Heart left ventricle (tissue), 16 donors: ENCODE measurements at regions not wholly inside any gene's neighbourhood (a gene's known extent, or its start where the extent isn't known, plus 50 kb on each side); places are given as distances from the start of the nearest gene placed in this dataset.

ENCODE experiments used
- ATAC-seq, 4 donors: fragments of 200-7000 bp; cut with Tn5 transposase; one replicate each; pipeline ENCODE4 v1.9.1; 2020 to 2022; ENCODE audit warnings: moderate library complexity in 4 of 4, mild to moderate bottlenecking in 3 of 4, moderate number of reproducible peaks in 1 of 4
- DNase-seq, 5 donors: peaks; one replicate each; pipeline ENCODE4 v3.0.0-alpha.2; 2020
- H3K27ac ChIP-seq, 12 donors: fragments of 200-600 bp; sonication (generic) in 4 of 12; one replicate each; pipeline versions ENCODE4 v1.5.0 to v1.8.0; 2016 to 2022; ENCODE audit warnings: mild to moderate bottlenecking in 2 of 12
- H3K27me3 ChIP-seq, 9 donors: fragments of 200-600 bp; sonication (generic) in 2 of 9; one replicate each; pipeline versions ENCODE4 v1.5.1 to v1.8.0; 2016 to 2022; ENCODE audit warnings: mild to moderate bottlenecking in 3 of 9
- H3K36me3 ChIP-seq, 9 donors: fragments of 200-600 bp; sonication (generic) in 2 of 9; one replicate each; pipeline versions ENCODE4 v1.5.0 to v1.8.0; 2018 to 2022; ENCODE audit warnings: mild to moderate bottlenecking in 2 of 9
- H3K4me1 ChIP-seq, 12 donors: fragments of 200-600 bp; sonication (generic) in 4 of 12; one replicate each; pipeline versions ENCODE4 v1.5.0 to v1.8.0; 2016 to 2022; ENCODE audit warnings: mild to moderate bottlenecking in 3 of 12
- H3K4me3 ChIP-seq, 12 donors: fragments of 200-600 bp; sonication (generic) in 4 of 12; one replicate each; pipeline versions ENCODE4 v1.5.0 to v1.8.0; 2017 to 2022; ENCODE audit warnings: mild to moderate bottlenecking in 9 of 12, moderate library complexity in 4 of 12
- H3K9me3 ChIP-seq, 12 donors: fragments of 200-600 bp; sonication (generic) in 4 of 12; one replicate each; pipeline versions ENCODE4 v1.5.0 to v1.8.0; 2016 to 2022; ENCODE audit warnings: mild to moderate bottlenecking in 1 of 12
- POLR2A ChIP-seq, 2 donors: fragments of 450-650 bp; IDR thresholded peaks; one replicate each; pipeline ENCODE4 v1.6.1; 2017; ENCODE audit warnings: antibody characterized with exemption in 2 of 2, mild to moderate bottlenecking in 2 of 2, moderate library complexity in 2 of 2
- WGBS, 4 donors: extraction: QIAGEN DNeasy Blood & Tissue Kit in 2 of 4; methylation state at CpG; one replicate each; pipeline versions ENCODE4 v1.1.5 to v1.1.7; 2013 to 2018; 5-methylcytosine and 5-hydroxymethylcytosine counted together
- intact Hi-C, 10 donors: fragments of 100-400 bp; cut with DNase I; formaldehyde crosslinking; loops; one replicate each; pipeline versions ENCODE4 v1.11.1 to v1.14.2; 2022
- TF ChIP-seq, protein P1 (sequence below), 12 donors: fragments of 200-600 bp; sonication (generic) in 4 of 12; IDR thresholded peaks; one replicate each; pipeline versions ENCODE4 v1.5.0 to v1.8.0; 2018 to 2022; ENCODE audit warnings: antibody characterized with exemption in 12 of 12, mild to moderate bottlenecking in 5 of 12
- donor health status: ischemic (EF 13 %, LVEDD 7.1; RV severe dilation, severe dysfunction).
- donor health status: healthy with polysubstance abuse.
- donor health status: DM: no; HTN: yes; CAD: no.
- donor health status: DM: no; HTN: no; CAD: no.
- donor health status: ischemic (EF 25% LVEDD 6.9; RV normal size, moderate dysfunction).
- donor health status: ischemic (EF 25% LVEDD 5.7; RV mildly dilated, moderate dysfunction).
- donor health status: healthy.
- donor health status: DM: yes; HTN: yes; CAD: no.
- donor health status: ischemic (EF 35%, LVEDD 5.7; RV mildly dilated, moderate dysfunction).
- donor health status: nonischemic (EF 11% LVEDD 7.7; RV severe dilation, severe dysfunction).
- donor health status: DM: yes; HTN: yes; CAD: no.
- donor health status: PGD.
- donor health status: ischemic (EF 29% LVEDD 5.4; RV normal size, mild dysfunction).
- donor health status: nonischemic (EF 23%, LVEDD 6.1; RV moderate dilation, normal function).

DNA sequence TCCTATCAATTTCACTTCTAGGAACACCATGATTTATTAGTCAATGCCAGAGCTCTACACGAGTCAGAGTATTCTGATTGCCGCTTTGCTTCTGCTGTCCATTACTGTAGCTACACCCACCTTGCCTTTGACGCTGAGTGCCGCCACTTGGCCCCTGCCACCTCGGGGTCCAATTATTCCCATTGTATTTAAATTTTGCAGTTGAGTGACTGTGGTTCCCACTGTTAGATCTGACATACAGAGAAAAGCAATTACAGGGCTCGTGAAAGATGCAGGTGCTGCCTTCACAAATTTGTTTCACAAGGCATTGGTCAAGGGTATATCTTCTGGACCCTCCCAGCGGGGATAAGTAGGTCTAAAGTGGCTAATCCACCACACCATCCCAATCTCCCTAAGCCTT is 428.9 kb downstream of the SIPA1L2 start:
- H3K4me1 ChIP-seq, result no peaks in the 10 kb centered on the region
- no peak for TF ChIP-seq POLR2A (IDR thresholded peaks at IDR 0.05)
- TF ChIP-seq, protein P1, sequence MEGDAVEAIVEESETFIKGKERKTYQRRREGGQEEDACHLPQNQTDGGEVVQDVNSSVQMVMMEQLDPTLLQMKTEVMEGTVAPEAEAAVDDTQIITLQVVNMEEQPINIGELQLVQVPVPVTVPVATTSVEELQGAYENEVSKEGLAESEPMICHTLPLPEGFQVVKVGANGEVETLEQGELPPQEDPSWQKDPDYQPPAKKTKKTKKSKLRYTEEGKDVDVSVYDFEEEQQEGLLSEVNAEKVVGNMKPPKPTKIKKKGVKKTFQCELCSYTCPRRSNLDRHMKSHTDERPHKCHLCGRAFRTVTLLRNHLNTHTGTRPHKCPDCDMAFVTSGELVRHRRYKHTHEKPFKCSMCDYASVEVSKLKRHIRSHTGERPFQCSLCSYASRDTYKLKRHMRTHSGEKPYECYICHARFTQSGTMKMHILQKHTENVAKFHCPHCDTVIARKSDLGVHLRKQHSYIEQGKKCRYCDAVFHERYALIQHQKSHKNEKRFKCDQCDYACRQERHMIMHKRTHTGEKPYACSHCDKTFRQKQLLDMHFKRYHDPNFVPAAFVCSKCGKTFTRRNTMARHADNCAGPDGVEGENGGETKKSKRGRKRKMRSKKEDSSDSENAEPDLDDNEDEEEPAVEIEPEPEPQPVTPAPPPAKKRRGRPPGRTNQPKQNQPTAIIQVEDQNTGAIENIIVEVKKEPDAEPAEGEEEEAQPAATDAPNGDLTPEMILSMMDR (IDR thresholded peaks at IDR 0.05), result no peak
- peaks cover 0 to 34% (median 9%) of the 10 kb centered on the region in 12 donors for H3K9me3 ChIP-seq
- no peaks in the 10 kb centered on the region for H3K36me3 ChIP-seq
- no peak overlapping the region for H3K27ac ChIP-seq
- intact Hi-C loops, result no loop called here
- no peak overlapping the region for H3K4me3 ChIP-seq
- ATAC-seq (no peak), DNase-seq (no peak)
- H3K27me3 ChIP-seq, result no peaks in the 10 kb centered on the region
- 90 to 96% (median 94%) methylated on average over 7 of the region's 7 CpGs for WGBS, 4 donors

GRCh38 chr1:232196042-232196441 is 433.9 kb downstream of the SIPA1L2 start:
- TF ChIP-seq POLR2A (IDR thresholded peaks at IDR 0.05), result no peak
- TF ChIP-seq, protein P1 (IDR thresholded peaks at IDR 0.05), result no peak
- Histone ChIP-seq H3K27ac (no peak overlapping the region), H3K36me3 (no peaks in the 10 kb centered on the region), H3K9me3 (peaks cover 0 to 10% (median 3%) of the 10 kb centered on the region in 12 donors), H3K4me3 (no peak overlapping the region), H3K4me1 (no peaks in the 10 kb centered on the region), H3K27me3 (no peaks in the 10 kb centered on the region)
- WGBS, 4 donors, result 76 to 93% (median 82%) methylated on average over 1 of the region's 1 CpG
- intact Hi-C loops, result no loop called here
- DNase-seq (no peak), ATAC-seq (no peak)

GRCh38 chr1:232194424-232194823 is 435.5 kb downstream of the SIPA1L2 start:
- no peaks in the 10 kb centered on the region for H3K4me1 ChIP-seq
- no peak for DNase-seq
- H3K9me3 ChIP-seq, result no peaks in the 10 kb centered on the region
- peaks cover 0 to 1% (median 0%) of the 10 kb centered on the region in 9 donors for H3K27me3 ChIP-seq
- H3K27ac ChIP-seq, result no peak overlapping the region
- no peak for ATAC-seq
- intact Hi-C loops, result no loop called here
- WGBS, 4 donors, result 89 to 100% (median 96%) methylated on average over 1 of the region's 1 CpG
- H3K4me3 ChIP-seq, result no peak overlapping the region
- no peak for TF ChIP-seq POLR2A (IDR thresholded peaks at IDR 0.05)
- TF ChIP-seq, protein P1 (IDR thresholded peaks at IDR 0.05), result no peak
- H3K36me3 ChIP-seq, result no peaks in the 10 kb centered on the region

GRCh38 chr1:232193451-232193783 is 436.5 kb downstream of the SIPA1L2 start:
- DNase-seq (no peak), ATAC-seq (no peak)
- Histone ChIP-seq H3K9me3 (no peaks in the 10 kb centered on the region), H3K27ac (no peak overlapping the region), H3K4me3 (no peak overlapping the region), H3K36me3 (no peaks in the 10 kb centered on the region), H3K4me1 (no peaks in the 10 kb centered on the region), H3K27me3 (peaks cover 0 to 3% (median 0%) of the 10 kb centered on the region in 9 donors)
- no peak for TF ChIP-seq POLR2A (IDR thresholded peaks at IDR 0.05)
- TF ChIP-seq, protein P1 (IDR thresholded peaks at IDR 0.05), result no peak
- intact Hi-C loops, result no loop called here
